ENCODE measurements at regions not wholly inside any gene's neighbourhood (a gene's known extent, or its start where the extent isn't known, plus 50 kb on each side); places are given as distances from the start of the nearest gene placed in this dataset.

GRCh38 chr4:117376692-117377091 lies 291.3 kb upstream of the TRAM1L1 start:
- Histone ChIP-seq H3K23me2 (ENCODE audit: insufficient read length, low read depth, low read length, poor library complexity, severe bottlenecking) (no peaks in the 10 kb centered on the region), H3K4me1 (ENCODE audit: insufficient read depth, low read length) (no peaks in the 10 kb centered on the region), H3K79me1 (ENCODE audit: insufficient read depth, low read depth, low read length, poor library complexity, severe bottlenecking) (no peaks in the 10 kb centered on the region), H2AK5ac (ENCODE audit: insufficient read length, low read length) (no peak overlapping the region), H3K23ac (ENCODE audit: insufficient read length, low read depth, low read length) (no peak overlapping the region), H3K9me3 (ENCODE audit: control insufficient read depth, low read depth, low read length) (no peaks in the 10 kb centered on the region), H2BK20ac (ENCODE audit: low read depth, low read length, poor library complexity, severe bottlenecking) (no peak overlapping the region), H2AFZ (ENCODE audit: low read length) (no peak overlapping the region), H4K8ac (replicated peaks; ENCODE audit: insufficient read length, low read depth, low read length) (no peak overlapping the region), H3K14ac (ENCODE audit: insufficient read depth, low read length) (no peak overlapping the region), H4K91ac (ENCODE audit: insufficient read length, low read depth, low read length) (no peak overlapping the region), H3K9ac (ENCODE audit: extremely low read depth, insufficient read length, low read length) (no peak overlapping the region), H3K27ac (ENCODE audit: insufficient read length, low read depth, low read length) (no peak overlapping the region), H3K56ac (ENCODE audit: insufficient read length, low read depth, low read length) (no peak overlapping the region), H3K27me3 (ENCODE audit: insufficient read depth, low read length) (no peaks in the 10 kb centered on the region), H2BK12ac (ENCODE audit: insufficient read length, low read depth, low read length) (no peak overlapping the region), H2BK5ac (ENCODE audit: insufficient read length, low read length) (no peak overlapping the region), H3K79me2 (ENCODE audit: insufficient read depth, low read length) (no peaks in the 10 kb centered on the region), H2BK15ac (ENCODE audit: low read depth, low read length) (no peak overlapping the region), H4K5ac (ENCODE audit: insufficient read length, low read depth, low read length) (no peak overlapping the region), H4K20me1 (ENCODE audit: control insufficient read depth, insufficient read depth, insufficient read length) (no peaks in the 10 kb centered on the region), H2BK120ac (ENCODE audit: low read depth, low read length, poor library complexity, severe bottlenecking) (no peak overlapping the region), H3K18ac (ENCODE audit: insufficient read length, low read depth, low read length) (no peak overlapping the region), H3K4ac (ENCODE audit: low read depth, low read length) (no peak overlapping the region), H3K4me2 (ENCODE audit: insufficient read depth, insufficient read length, low read length) (no peak overlapping the region), H3T11ph (ENCODE audit: low read length) (no peak overlapping the region)
- H3K27me3 Mint-ChIP-seq (ENCODE audit: low read depth) = no peaks in the 10 kb centered on the region
- H3K4me1 Mint-ChIP-seq = no peaks in the 10 kb centered on the region
- no peaks in the 10 kb centered on the region for H3K36me3 Mint-ChIP-seq (ENCODE audit: insufficient read depth in 1 of 3, low read depth in 3 of 3)
- no peaks in the 10 kb centered on the region for H3K9me3 Mint-ChIP-seq
- no peak for TF ChIP-seq CTCF (conservative IDR thresholded peaks at IDR 0.05)
- no peak overlapping the region for H3K4me3 Mint-ChIP-seq
- H3K27ac Mint-ChIP-seq = no peak overlapping the region
- no peak for DNase-seq

Measured in H9 (cell line).